Inferior parietal cortex (tissue), 1 donor: ENCODE measurements at regions not wholly inside any gene's neighbourhood (a gene's known extent, or its start where the extent isn't known, plus 50 kb on each side); places are given as distances from the start of the nearest gene placed in this dataset.
A peak's percentile ranks its signal among the peaks of the same experiment; 100 is the strongest.

ENCODE experiments used
- DNase-seq: peaks from one replicate; pipeline ENCODE4 v3.0.0-alpha.2; 2016; ENCODE audit errors: extremely low spot score

DNA sequence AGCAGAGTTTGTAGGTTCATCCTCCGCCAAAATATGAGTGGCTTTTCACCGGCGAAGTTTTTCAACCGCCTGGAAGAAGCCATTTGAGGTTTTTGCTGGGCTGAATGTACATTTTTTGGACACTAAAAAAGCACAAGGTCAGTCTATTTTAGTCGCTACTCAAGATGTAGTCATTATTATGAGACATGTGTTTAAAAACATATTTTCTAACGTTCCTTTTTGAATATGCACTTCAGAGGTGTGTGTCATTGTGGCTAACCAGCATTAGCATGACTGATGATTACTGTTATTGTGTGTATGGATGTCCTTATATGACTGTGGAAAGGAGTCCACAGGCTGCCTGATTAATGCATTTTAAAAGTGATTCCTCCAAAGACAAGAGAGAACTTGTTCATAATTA is 605.4 kb downstream of the INHBA start:
- DNase-seq: no peak

DNA sequence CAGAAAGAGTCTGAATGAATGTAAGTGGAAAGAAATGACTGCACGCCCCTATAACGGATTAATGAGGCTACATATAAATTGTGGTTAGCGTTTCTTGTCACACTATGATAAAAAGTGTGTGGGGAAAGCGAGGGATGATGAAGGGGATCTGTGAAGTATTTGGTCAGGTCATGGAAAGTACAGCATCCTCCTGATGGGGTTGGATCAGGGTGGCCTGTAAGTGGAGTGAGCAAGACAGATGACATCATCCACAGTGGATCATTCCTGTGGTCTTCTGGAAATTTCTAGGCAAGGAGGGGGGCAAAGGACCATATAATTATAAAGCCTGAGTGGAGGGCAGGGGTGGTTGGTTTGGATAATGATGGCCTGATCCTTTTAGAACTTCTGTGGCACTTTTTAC is 606.0 kb downstream of the INHBA start:
- no peak for DNase-seq

DNA sequence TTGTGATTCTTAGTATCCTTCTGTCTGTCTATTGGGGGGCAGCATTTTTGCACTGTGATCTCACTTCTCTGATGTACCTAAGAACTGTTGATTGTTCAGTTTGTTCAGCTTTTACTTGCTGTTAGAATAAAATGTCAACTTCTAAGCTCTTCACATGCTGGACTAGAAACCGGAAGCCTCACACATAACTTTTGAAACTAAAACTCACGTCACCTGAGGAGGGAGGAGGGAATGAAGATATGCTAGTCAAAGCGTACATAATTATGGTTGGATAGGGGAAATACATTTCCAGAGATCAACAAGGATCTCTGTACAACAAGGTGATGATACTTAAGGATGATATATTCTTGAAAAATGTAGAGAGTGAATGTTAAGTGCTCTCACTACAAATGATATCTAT is 609.7 kb downstream of the INHBA start:
- DNase-seq: no peak

DNA sequence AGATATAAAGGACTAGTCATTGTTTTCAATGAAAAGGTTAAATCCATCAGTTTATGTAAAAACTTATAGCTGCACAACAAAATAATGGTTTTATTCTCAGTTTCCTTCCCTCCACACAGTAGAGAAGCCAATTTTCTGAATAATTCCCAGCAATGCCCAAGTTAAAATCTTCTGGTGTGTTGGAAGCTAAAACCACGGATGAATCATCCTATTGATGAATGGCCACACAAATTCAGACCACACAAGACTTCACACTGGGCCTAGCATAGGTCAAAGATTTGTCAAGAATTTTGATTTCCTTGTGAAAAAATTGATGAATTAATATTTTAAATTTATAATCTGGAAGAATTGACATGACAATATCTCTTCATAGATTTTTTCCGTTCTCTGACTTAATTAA is 617.6 kb downstream of the INHBA start:
- no peak for DNase-seq

DNA sequence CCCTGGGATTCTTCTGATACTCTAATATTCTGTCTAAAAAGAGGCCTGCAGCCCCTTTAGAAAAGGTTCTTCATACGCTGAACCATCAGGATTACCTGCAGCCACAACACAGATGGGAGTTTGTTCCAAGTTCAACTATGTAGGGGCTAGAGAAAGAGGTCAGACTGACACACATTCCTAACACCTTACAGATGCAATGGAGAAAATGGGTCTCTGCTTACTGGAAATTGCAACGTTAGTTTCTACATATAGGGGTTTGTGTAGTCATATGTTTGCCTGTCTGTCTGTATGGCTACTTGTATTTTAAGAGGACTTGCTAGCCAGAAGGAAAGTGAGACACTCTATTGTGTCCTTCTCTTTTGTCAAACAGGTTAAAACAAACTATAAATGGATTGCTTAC is 618.5 kb downstream of the INHBA start:
- no peak for DNase-seq

DNA sequence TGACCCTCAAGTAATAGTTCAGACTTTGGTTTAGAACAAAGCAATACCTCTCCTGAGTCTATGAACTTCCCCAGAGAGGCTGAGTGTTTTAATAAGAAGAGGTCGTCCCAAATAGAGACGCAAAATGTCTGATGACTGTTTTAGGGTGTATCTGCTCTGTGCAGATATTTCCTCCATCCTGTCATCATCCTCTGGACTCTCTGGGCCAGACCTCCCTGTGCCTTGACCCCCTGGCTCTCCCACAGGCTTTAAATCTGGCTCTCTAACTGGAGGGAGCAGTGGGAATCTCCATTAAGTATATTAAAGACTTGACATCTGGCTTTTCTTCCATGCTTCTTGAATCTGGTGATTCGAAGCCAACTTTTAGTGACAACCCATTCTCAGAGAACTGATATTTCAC is 633.3 kb downstream of the INHBA start:
- DNase-seq: no peak

DNA sequence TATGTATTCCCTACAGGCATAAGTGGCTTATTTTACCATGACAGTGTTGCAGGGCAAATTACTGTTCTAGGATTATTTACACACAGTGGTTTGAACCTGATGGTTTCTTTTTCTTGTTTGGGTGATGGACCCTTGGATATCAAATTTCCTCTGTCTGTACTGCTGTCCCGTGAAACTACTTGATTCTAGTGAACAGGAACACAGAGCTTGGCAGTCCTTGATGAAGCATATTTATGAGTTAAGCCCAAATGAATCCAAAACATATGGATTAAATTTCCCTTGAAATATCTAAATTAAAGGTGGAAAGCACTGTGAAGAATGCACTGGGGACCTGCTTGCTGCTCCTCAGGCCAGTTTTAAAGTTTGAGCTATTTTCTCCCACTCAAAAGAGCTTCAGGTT is 635.3 kb downstream of the INHBA start:
- no peak for DNase-seq

DNA sequence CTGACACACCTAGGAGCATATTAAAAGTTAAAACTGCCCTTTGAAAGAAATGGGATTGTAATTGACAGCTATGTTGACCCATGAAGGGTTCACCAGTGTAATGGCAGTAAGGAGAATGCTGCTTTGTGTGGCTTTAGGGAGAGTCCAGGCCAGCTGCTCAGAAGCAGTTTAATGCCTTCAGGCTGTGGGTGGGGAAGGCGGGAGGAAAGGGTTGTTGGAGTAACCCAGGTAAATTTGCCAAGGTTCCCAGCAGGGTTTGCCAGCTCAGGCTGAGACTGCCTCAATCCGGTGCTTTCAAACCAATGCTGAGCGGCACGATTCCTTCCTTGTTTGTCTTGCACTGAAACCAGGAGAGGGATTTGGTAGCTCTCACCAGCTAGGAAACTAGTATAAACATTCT is 637.2 kb downstream of the INHBA start:
- no peak for DNase-seq

DNA sequence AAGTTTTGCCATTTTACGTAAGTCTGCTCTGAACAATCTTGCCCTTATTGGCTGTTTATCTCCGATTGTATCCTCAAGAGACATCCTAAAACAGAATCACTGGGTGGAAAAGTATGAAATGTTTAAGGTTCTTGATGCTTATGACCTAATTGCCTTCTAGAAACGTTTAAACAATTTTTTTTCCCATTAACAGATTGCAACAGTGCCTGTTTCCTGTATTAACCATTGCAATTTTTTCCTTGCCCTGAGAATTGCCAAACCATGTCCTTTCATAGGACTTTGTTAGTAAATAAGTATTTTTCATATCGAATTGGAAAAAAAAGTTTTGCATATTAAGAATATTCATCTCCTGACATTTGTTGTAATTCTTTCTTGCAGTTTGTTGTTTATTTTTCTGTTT is 639.8 kb downstream of the INHBA start:
- DNase-seq: no peak

DNA sequence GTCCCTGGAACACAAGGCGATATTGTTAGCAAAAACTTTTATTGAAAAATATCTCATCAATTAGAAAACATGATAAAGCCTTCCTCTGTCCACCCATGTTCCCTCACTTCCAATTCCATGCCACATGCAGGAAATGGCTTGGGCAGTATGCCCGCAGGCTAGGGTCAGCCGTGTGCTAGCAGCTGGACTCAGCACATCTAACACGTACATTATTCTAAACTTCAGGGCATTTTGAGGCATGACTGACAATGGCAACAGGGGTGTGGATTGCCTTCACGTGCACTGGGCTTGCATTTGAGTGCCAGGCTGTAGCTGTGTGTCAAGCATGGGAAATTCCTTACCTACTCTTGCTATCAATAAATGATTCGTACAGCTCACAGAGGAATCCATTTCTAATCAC is 642.1 kb downstream of the INHBA start:
- no peak for DNase-seq

DNA sequence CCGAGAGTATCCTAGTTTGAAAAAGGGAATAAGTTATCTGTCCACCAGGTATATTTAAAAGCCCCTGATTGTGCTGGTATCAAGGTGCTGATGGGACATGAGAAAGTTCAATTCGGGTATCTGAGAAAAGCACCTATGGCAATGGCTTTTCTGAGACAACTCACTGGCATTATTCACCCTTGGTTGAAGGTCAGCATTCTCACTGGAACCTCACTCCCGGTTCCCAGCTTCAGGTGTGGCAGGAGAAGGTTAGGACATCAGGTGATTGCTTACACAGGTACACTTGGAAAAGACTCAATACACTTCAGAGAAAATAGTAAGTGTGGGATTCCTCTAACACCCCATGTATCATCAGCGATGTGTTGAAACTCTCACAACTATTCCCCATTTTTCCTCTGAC is 643.1 kb downstream of the INHBA start:
- DNase-seq: no peak

DNA sequence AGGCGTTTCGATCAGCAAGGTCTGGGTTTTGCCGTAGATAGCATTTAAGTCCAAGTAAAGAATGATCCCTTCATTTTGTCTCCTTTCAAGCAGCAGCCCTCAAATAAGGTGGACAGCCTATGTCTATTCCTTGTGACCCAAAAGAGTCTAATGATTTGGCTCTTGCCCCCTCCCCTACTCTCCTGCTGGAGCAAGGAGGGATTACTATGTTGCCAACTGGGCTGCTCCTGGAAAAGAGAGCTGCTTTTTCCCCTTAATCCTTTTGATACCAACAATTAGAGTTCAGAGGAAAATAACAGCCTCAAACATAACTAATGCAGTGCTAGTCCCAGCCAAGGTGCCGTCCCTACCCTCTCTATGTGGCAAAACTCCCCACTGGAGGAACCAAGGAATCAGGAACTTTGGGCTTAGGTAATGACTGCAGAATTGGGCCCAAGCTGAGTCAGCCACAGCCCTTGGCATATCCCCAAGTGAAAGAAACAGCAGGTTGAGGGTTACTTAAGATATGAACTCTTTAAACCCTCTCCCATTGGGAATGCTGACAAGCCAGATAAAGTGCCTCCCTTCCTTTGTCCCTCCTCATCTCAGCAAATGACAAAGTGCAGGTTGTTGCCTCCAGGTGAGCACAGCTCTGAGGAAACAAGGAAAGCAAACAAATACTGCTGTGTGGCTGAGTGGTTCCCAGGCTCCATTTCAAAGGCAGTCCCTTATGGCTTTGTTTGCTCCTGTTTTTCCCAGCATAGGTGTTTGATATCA is 643.7 kb downstream of the INHBA start:
- DNase-seq: no peak

DNA sequence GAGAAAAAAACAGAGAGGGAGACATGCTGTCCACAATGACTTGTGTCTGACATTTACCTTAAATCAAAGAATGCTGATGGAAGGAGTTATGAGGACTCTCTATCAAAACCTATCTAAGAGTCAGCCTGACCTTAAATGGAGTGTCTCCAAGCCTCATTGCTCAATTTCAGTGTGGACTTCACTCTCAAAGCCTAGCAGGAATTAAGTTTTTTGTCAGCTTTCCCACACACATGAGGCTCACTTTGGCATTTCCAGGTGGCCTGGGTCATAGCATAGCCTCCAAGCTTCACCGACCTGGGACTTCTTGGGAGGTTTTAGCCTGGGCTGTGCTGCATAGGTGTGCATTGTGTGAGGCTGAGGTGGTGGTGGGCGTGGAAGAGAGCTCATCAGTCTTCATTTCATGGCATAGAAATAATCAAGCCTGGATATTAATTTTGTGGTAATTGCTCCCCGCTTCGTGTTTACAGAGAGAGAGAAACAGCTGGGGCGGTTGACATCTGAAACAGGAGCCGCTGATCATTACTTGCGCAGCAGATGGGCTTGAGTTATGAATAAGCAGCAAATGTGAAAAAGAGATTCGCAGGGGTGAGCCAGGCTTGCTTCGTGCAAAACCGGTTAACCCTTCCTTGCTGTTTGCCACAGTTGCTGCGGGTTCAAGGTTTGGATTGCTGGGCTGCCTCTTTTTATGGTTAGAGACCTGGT is 647.8 kb downstream of the INHBA start:
- no peak for DNase-seq

DNA sequence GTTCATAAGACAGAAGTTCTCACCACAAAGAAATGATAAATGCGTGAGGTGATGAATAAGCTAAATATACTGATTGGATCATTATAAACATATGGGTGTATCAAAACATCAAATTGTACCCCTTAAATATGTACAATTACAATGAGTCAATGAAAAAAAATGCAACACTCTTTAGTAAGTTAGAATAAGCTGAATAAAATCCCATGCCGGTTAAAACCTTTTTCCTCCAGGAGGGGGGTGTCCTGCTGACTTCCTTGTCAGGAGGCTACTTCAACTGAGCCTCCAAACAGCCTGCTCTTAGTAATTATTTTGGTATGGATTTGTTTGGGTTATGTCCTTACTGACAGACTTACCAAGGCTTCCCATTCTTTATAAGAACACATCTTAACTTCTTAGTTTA is 649.1 kb downstream of the INHBA start:
- DNase-seq: no peak

DNA sequence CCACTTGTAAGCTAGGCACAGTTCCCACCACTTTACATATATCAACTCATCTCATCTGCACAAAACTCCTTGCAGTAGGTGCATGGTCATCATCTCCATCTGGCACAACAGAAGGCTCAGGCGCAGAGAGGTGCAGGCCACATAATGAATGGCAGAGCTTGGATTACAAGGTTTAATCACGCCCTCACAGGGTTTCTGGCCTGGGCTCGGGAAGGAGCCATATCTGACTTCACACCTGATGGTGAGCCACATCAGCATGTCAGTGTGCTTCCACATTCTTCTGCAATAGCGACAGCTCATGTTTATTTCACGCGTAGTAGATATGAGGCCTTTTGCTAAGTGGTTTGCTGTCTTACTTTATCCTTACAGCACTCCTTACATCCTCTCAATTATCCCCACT is 650.2 kb downstream of the INHBA start:
- DNase-seq: no peak

DNA sequence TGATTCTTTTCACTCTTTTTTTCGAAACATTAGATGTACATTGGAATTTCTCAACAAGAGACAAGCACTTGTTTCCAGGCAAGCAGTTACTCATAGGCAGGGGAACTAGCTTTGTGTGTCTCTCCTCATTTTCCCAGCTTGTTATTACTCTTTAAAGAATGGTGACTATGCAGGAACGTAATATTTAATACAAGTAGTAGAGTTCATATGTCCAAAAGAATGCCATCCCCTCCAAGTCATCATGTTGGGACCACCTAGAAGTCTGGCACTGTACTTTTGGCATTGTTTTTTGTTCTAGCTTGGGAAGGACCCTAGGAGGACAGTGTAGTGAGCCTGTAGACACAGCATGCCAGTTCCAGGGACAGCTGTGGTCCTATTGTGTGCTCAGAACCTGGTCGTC is 650.7 kb downstream of the INHBA start:
- DNase-seq: no peak

DNA sequence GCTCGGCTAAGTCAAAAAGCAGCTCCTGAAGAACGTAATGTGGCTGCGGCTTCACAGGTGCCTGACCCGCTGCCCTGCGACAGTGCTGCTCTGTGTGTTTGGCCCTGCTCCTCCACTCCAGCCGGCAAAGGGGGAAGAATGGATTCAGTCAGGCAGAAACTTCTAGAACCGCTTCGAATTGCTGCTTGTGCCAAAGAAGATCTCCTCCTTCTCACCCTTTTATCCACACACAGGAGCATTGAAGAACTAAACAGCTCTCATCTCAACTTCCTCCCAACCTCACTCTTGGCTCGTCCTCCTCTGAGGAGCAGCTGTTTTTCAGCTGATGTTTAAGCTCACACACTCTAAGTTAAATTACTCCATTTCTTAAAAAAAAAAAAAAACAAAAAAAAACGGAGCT is 651.4 kb downstream of the INHBA start:
- DNase-seq: peak; percentile 7

DNA sequence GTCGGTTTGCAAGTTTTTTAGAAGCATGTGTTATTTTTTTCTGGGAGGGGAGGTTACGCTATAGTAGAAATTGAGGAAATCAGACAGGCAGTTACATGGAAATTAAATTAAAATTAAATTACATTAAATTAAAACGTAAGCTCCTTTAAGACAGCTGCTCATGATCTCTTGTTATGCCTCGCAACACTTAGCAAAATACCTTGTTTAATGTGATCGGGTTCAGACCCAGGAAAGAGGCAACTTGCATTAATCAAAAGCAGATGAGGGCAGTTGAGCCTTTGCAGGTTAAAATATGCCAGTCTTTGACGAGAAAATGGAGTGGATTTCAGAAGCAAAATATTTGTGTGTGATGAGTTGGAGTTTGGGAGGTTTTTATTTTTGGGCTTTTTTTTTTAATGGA is 651.8 kb downstream of the INHBA start:
- DNase-seq: no peak

DNA sequence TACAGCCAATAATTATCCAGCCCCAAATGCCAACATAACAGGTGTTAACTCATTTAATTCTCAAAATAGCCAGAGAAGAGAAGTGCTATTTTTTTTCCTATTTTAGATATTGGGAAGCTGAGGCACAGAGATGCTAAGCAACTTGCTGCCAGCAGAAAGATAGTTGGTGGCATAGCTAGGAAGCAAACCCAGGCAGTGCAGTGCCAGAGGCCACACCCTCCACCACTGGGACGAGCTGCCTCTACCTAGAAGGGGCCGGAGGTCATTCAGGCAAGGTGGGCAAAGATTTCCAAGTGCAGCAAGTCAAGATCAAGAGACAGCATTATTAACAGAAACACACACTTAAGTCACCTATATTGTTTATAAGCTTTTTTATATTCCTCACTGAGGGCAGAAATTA is 654.1 kb downstream of the INHBA start:
- DNase-seq: no peak

DNA sequence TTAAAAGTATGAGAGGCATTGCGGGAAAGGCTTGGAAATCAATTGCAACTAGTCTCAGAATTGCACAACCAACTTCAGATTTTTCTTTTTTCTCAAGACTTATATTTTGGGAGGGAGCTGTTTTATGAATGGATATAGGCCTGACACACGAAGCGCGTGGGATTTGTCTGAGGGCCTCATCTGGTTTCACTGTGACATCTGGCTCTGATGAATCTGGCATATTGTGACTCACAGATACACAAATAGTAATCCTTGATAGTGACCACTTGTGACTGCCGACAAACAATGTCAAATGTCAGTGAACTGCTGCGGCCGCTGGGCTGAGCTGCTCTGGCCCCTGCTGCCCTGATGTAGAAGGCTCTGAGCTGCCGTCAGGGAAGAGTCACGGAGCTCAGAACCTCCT is 655.1 kb downstream of the INHBA start:
- DNase-seq: no peak

DNA sequence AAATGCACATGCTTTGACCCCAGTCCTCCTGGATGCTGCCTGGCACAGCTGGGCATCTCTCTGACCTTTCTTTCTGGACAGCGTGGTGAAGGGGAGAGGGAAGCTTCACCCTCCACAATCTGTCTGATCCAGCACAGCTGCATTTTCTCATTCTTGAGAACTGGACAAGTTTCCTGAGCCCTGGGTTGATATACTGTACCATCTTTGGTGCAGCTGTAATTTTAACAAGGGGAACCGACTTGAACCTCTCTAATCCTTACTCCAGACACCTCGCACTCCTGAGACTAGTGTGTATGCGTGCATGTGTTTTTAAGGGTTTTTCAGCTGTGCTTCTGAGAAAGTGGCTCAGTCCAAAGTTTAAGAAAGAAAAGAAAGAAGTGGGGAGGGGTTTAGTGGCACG is 655.7 kb downstream of the INHBA start:
- DNase-seq: no peak

DNA sequence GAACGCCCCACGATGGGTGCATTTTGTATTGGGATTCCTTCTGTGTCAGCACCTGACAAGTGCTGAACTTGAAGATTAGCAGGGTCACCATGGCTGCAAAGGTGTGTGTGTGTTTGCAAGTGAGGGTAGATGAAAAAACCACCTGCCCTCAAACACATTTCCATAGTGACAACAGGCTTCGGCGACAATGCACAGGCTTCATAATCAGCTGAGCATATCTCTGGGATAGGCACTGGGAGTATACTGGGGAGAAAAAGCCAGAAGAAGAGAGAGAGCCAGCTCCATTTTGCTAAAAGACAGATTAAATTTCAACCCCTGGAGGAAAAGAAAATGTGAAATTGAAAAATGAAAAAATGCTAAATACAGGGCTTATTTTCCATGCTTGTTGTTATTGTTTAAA is 656.1 kb downstream of the INHBA start:
- DNase-seq: no peak

DNA sequence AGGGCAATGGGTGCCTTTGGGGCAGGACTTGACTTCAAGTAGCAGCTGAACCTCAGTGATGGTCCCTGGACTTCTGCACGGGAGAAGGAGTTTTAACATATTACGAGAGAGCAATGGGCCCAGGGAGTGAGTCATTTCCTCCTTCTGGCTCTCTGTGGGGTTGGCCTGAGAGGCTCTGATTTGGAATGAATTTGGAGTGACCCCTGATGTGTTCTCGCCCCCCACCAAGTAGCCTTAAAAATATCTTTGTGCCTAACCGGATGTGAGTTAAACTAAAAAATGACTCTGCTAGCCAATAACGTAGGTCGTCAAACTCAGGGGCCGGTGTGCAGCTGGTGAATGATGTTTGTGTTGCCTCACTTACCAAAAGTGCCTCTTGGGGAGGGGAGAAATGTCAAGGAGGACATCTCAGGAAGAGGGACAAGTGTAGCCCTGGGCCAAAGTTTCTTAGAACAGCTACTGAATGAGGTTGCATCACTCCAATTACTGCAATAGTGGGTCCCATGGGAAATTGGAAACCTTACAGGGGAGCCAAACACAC is 656.6 kb downstream of the INHBA start:
- no peak for DNase-seq
